Endometrium (tissue), 2 donors: ENCODE measurements at regions not wholly inside any gene's neighbourhood (a gene's known extent, or its start where the extent isn't known, plus 50 kb on each side); places are given as distances from the start of the nearest gene placed in this dataset.

ENCODE experiments used
- FAIRE-seq: peaks from 2 replicates; lab custom pipeline; 2012; peaks lifted over from hg19 to GRCh38; lab: Jason Lieb, UNC
- donor health status: control.
- donor health status: control.

DNA sequence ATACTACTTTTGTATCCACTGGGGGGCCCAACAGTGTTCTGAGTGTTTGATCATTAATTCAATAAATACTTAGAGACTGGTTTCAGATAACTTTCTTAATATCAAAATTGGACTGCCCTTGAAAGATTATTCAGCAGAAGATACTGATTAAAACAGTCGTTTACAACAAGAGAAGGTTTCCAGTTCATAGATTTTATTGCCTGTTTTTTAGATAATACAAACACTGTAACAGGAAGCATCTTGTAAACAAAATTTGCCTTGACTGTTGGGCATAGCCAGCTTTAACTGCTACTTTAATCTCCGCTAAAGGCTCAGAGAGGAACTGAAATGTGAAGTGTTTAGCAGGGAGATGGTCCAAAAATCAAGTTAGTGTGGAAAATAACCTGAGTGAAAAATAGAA lies 1168.7 kb upstream of the NUDT12 start:
- no peak for FAIRE-seq

DNA sequence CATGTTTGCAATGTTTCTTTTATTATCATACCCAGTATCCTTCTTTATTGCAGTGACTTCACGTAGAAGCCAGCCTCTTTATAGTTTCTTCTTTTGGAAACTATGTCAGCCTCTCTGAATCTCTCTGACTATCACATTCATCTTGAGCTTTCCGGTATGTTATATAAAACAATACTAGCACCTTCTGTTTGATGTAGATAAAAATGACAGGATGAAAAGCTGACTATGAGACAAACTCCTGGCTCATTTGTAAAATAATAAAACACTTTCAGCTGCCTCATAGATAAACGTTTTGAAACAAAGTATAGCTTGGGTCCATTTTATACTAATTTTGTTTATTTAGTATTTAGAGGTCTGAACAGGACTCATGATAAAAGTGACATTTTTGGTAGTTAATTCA lies 1145.4 kb upstream of the NUDT12 start:
- no peak for FAIRE-seq

DNA sequence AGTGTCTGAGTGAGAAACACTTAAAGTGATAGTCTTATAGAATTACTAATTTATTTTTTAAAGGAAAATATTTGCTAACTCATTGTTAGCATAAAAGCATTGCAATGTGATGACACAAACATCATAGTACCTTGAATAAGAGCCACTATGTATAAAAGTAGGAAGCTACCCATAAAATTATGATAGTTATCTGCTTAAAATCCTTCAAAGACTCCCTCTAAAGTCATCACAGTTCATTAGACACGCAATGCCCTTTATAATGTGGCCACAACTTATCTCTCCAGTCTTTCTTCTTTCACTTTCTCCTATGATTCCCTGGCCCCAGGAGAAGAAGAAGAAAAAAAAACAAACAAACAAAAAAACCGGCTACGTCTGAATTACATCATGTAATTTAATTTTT lies 1144.0 kb upstream of the NUDT12 start:
- FAIRE-seq: no peak

DNA sequence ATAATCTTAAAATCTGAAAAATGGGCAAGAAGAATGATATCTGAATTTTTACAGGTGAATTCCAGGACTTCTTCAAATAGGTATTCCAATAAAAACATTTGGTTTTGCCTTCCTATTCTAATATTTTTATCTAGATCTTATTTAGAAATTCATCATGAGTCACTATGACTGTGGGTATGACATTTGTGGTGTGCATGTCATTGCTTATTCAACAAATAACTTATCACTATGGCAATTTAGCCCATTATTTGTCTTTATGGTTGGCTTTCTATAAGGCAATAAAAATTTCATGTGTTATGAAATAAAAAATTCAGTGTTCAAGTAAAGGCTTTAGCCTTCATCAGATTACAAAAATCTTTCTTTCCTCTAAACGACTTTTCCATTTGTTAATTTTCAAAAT lies 1139.6 kb upstream of the NUDT12 start:
- FAIRE-seq: no peak

DNA sequence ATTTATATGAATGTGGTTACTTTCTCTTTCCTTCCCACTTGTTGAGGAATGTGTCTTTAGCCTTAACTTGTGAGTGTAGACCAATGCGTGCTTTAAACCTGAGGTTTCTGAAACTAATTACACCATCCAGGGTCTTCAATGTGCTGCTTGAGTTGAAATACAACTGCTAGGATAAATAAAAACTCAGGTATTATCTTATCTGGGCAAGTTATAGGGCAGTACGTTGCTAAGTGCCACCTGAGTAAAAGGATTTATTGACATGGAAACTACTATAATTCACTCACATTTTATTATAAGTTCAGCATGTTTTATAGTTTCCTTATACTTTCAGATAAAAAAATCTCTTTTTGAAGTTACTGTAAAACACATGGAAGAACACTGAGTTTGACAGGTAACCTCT lies 1136.8 kb upstream of the NUDT12 start:
- no peak for FAIRE-seq

DNA sequence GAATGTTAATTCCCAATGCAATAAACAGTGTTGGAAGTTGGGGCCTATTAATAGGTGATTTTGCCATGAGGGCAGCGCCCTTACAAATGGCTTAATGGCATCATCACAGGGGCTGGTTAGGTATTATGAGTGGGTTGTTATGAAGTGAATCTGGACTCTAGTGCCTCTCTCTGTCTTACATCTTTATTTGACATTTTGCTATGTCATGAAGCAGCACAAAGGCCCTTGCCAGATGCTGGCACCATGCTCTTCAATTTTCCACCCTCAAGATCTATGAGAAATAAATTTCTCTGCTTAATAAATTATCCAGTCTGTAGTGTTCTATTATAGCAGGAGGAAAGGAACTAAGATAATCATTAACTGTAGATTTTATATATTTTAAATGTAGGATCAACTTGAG lies 1098.7 kb upstream of the NUDT12 start:
- FAIRE-seq: no peak

DNA sequence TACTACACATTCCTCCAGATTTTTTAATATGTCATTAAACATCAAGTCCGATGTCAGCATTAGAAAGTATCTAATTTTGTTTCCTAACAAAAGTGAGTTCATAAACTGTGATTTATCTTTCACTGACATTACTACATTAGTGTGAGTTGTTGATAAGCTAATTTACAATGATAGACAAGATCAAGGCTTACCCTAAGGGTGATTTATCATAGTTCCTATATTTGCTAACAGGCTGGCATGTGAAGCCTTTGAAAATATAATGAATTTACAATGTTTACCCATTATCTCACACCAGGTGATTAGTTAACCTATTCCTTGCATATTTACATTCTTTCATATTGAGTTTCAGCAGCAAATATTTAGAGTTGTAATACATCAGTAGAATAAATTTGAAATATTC lies 1096.9 kb upstream of the NUDT12 start:
- FAIRE-seq: no peak

DNA sequence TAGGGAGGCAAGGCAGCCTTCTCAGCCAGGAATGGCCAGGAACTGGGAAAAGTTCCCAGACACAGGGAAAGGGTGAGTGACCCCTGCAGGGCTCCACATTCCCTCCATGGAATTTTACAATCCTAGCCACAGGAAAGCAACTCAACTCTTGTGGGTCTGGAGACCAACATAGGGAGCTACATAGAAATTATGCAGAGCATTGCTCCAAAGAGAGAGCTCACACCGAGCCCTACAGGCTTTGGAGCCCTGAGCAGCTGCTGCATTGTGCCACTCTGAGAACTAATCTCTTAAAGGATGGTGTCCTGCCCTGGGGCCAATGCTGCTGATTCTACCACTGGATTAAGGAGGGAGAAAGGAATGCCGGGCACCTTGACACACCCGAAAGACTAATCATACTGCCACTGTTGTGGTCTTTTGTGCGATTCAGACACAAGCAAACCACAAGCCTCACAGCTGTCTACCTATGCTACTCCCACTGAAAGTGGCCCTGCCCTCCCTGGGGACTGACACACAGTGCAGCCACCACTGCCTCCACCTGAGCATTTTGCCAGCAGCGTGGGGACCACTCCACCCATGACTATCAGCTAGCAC lies 1089.8 kb upstream of the NUDT12 start:
- FAIRE-seq: no peak

DNA sequence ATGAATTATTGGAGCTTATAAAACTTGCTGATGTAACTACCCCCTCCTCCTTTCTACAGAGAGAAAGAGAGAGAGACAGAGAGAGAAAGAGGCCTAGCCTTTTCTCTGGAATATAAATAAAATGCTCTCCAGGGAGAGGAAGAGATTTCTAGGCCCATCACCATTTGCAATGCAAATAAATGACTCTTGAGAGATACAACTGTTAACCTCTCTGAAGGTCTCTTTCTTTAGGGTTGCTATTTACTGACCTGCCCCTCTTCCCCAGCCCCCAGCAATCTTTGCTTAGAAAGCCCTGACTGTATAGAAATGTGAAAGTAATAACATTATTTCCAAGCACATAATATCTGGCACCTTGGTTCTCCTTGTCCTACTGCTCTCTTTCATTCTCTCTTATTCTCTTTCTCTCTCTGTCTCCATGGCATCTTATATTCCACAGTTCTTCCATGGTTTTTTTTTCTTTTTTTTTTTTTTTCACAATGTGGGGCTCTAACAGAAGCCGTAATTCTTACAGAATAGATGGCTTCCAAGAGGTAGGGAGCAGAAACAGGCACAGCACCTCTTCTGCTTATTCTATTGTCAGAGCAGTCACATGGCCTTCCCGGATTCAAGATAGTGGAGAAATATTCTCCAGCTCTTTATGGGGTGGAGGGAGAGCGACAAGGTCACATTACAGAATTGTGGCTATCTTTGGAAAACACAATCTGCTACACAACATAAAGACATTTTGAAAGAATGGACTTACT lies 1087.9 kb upstream of the NUDT12 start:
- no peak for FAIRE-seq

DNA sequence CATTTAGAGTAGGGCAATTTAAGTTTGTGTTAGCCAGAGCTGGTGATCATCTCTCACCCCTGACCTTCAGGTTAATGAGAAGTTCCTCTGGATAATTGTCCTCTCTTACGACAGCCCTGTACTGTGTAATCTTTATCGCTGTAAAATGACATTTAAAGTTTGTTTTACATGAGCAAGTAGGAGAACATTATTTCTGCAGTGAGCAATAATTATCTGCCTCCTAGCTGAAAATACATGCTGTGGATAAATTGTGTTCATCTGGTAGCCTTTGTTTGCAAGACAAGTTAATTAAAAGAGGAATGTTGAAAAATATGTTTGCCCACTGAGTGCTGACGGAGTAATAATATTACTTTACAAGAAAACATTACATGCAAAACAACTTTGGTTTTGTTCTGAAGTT lies 1083.8 kb upstream of the NUDT12 start:
- FAIRE-seq: peak; percentile 96

DNA sequence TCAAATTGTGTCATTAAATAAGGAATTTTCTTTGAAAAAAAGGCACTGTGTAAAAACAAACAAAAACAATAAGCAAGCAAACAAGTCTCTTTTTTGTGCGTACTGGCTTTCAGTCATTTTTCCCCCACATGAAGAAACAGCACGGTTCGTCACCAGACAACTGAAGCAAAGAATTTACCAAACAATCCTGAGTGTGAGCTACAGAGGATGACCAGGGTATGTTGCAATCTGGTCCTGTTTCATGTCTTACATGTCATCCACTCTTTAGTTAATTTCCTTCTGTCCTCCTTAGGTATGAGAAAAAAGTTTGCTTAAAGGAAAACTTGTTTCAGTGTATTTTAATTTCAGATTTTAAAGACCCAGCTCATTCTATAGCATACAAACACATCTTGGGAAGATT lies 1080.7 kb upstream of the NUDT12 start:
- peak; percentile 84 for FAIRE-seq

DNA sequence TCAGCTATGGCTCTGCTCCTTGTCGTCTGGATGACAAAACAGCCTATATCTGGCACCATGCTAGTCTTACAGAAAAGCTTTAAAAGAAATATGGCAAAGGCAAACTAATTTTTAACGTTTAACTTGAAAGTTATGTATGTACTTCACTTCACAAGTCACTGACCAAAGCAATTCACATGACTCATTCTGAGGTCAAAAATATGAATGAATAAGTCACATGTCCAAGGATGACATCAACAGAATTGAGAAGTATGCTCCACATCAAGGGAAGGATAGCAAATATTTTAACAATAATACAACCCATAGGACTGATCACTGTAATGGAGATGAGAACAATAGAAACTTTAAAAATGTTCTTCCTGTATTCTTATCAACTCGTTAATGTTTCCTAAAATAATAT lies 1072.6 kb upstream of the NUDT12 start:
- no peak for FAIRE-seq

DNA sequence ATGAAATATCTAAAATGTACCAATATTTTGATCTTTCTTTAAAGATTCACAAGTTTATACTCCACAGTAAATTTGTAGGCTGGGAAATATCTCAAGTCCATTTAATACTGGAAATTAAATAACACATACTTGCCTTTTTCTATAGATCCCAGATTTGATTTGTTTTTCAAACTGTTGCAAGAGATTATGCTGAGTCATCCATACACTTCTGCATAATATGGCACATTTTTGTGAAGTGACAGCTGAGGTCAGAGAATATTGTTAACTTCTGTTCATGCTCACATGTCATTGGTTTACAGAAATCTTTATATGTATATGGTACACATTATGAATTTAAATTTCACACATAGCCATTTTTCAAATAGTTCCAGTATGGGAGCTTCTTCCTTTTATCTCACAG lies 1066.3 kb upstream of the NUDT12 start:
- FAIRE-seq: no peak

DNA sequence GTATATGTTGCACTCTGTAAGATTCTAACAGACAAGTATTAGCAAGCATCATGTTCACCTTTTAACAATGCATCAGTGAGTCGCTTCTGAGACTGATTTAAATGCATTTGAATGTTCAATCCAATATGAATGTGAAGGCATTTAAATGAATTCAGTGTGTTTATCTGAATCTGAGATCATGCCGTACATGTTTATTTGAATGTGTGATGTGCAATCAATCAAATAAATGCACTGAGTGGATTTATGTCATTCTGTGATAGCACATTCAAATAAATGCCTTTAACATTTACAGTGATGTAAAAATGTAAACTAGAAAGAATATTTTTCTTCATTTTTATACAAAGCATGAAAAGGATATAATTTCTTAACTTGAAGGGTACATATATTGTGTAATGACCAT lies 1063.5 kb upstream of the NUDT12 start:
- no peak for FAIRE-seq

DNA sequence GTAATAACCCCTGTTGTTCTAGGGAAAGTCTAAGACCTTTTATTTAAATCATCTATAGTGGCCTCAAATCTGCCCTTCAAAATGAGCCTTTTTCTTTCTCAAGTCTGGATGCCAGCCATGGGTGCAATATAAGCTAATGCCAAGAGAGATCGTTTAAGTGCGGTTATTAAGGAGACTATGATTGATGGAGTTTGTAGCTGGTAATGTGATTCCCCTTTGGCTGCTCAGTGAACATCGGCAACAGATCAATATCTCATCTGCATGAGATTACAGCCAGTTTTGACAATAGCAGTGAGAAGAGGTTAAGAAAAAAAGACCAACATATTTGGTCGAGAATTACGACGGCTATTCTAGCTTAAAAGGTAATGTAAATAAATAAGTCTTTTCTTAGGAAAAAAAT lies 1049.4 kb upstream of the NUDT12 start:
- FAIRE-seq: no peak

DNA sequence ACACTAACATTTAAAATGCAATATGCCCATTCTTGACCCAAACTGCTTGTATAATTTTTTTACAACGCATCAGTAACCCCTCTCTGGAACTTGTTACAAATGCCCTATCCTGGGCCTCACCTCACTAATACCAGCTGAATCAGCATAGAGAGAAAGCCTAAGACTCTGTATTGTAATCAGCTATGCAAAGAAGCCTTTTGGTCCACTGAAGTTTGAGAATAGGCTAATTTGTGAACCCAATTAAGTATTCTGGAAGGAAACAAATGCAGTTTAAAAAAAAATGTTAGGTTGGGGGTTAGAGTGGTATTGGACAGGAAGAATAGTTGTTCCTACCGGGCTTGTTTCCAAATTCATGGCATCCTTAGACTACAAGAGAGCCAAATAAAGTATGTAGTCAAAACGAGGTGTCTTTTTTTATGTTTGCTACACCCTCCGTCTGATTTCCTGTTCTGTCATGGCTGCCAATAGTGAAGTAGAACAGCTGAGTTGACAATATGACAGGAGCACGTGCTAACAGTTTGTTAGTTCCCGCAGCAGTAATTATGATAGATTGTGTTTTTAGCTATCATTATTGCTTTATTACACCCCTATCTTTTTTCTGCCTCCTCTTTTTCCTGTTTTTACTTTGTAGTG lies 1048.7 kb upstream of the NUDT12 start:
- no peak for FAIRE-seq

DNA sequence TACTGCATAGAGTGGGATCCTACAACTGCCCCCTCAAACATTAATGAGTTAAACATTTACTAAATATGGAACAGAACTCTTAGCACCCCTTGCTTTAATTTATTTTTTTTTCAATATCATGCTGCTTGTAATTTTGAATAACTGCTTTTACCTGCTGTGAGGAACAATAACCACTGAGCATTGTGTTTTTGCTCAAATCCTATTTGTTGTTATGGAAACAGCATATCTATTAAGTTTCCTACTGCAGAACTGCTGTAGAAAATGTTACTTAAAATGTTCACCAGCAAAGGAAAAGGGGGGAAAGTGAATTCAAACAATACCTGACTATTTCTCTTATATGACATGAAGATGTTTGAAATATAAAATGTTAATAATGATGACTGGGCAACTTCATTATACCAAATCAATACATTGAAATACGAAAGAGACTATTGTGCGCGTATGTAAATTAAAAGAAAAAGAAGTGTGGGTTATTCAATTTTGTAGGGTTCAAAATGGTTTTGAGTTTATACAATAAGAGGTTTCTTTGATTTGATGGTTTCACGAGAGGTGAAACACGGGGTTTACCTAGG lies 1043.8 kb upstream of the NUDT12 start:
- no peak for FAIRE-seq

DNA sequence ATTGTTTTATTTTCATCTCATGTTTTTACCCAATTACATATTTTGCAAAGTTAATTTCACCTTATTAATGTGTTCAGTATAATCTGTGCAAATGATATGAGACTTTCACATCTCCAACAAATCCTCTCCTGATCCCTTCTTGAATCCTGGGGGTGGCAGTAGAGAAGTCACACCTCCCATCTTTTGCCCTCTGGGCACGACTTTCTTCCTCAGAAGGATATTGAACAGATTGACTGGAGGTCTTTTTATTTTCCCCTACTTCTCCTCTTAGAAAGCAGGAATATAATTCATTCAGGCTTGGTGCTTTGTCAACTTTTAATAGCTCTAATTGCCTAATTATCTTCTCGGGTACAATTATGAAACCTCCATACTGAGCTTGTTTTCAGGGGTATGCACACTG lies 1037.1 kb upstream of the NUDT12 start:
- no peak for FAIRE-seq

DNA sequence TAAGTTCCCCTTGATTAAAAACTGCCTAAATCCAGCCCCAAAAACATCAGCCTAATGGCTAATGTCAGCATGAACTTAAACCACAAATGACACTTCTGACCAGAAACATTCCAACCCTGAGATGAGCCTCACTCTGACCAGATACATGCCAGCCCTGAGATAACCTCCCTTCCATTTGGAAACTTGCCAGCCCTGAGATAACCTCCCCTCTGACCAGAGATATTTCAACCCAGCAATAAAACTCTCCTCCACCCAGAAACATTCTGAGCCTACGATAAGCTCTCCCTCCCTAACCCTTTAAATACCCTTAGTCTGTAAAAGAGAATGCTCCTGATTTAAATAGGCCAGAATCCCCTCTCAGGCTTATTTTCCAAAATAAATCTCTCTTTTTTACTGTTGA lies 1035.7 kb upstream of the NUDT12 start:
- FAIRE-seq: no peak

DNA sequence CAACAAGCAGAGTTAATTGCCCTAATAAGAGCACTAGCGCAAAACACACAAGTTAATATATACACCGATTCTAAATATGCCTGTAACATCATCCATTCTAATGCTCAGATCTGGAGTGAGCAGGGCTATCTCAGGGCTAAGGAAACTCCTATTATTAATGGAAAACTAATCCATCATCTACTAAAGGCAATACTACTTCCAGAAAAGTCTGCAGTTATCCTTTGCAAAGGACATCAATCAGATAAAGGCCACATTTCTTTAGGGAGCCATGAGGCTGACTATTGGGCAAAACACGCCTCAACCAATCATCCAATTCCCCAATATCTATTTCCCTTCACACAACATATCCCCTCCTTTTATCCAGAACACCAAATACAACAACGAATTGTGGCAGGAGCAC lies 1032.3 kb upstream of the NUDT12 start:
- FAIRE-seq: no peak

DNA sequence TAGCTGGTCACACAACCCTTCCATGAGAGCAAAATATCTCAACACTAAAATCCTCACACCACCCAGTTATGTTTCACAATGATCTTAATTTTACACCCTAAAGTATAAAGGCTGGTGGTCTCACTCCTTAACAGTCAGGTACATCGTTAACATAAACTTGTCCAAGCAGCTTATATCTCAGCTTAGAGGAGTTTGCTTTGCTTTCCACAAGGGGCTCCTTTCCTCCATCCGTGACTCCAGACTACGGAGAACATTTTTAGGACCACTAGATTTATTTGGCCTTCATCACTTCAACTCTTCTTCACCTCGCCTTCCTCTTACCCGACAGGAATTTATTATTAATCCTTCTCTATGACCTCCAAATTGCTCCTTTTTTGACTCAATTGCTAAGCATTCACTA lies 1014.1 kb upstream of the NUDT12 start:
- FAIRE-seq: no peak

DNA sequence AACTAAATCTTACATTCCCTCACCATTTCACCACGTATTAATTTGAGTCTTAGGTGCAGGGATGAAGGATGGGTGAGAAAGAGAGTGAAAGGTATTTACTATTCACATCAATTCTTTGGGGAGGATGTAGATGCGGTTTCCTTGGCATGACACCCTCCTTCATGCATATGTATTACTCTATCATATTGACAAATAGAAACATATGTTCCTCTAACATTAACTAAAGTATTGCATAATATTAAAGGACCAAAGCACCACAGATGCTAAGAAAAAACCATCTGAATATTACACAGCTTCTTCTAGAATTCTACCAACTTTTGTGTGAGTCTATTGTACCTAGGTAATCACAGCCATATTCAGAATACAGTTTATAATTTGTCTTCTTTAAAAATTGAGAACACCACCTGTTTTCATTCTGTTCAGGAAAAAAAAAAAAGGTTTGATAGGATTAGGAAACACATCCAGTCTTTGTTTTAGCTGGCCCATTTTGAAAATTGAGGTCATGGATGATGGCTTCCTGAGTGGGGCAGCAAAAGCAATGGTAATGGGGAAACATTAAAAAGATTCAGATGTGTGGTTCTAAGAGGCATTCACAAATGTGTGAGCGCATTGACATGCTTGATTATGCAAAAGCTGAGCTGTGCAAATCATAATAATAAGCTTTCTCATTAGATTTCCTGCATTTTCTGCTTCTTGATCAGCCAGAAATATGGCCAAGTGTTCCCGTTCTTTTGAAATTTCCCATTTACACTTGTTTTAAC lies 1011.5 kb upstream of the NUDT12 start:
- FAIRE-seq: no peak

DNA sequence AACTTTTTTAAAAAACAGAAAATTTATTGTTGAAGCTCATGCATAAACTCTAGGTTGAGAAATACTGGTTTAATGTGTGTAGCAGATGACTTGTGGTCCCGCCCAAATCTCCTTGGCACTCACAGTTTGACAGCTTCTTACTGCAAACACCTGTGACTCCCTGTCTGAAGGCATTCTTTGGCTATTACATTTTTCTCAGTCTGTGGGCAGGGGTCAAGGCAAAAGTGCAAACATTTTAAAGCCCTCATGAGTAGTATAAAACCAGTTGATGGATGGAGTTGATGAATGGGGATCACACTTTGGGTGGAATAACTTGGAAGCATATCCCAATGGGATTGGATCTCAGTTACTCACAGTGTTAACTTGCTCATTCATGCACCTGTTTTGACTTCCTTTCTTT lies 1007.0 kb upstream of the NUDT12 start:
- FAIRE-seq: no peak
